Globus pallidus (tissue), 1 donor: ENCODE measurements at regions not wholly inside any gene's neighbourhood (a gene's known extent, or its start where the extent isn't known, plus 50 kb on each side); places are given as distances from the start of the nearest gene placed in this dataset.
"Not testable (repeated sequence)": the region's sequence is repeated elsewhere in the genome, so short reads cannot be mapped to it uniquely, and the experiment has no call there.

ENCODE experiments used
- DNase-seq: peaks from one replicate; pipeline ENCODE4 v3.0.0-alpha.2; 2015; ENCODE audit warnings: low spot score

- no peak for DNase-seq
Observed at GRCh38 chr5:136458481-136458880, 93.1 kb upstream of the TRPC7 start.

- DNase-seq = peak; percentile 26
Observed at GRCh38 chr5:136457390-136458013, 92.2 kb upstream of the TRPC7 start.

- no peak for DNase-seq
Observed at GRCh38 chr5:136455409-136455808, 90.1 kb upstream of the TRPC7 start.

- no peak for DNase-seq
Observed at GRCh38 chr5:136453986-136454758, 88.8 kb upstream of the TRPC7 start.

GRCh38 chr5:136453199-136453598 is 87.9 kb upstream of the TRPC7 start:
- no peak for DNase-seq

GRCh38 chr5:136447576-136447975 is 82.2 kb upstream of the TRPC7 start:
- DNase-seq = not testable (repeated sequence)

GRCh38 chr5:136446565-136446964 is 81.2 kb upstream of the TRPC7 start:
- no peak for DNase-seq

- not testable (repeated sequence) for DNase-seq
Observed at GRCh38 chr5:136444099-136444498, 78.8 kb upstream of the TRPC7 start.

GRCh38 chr5:136439367-136439766 is 74.0 kb upstream of the TRPC7 start:
- no peak for DNase-seq

- no peak for DNase-seq
Observed at GRCh38 chr5:136435946-136436543, 70.7 kb upstream of the TRPC7 start.

GRCh38 chr5:136434795-136435194 is 69.5 kb upstream of the TRPC7 start:
- DNase-seq = no peak

GRCh38 chr5:136432705-136433104 is 67.4 kb upstream of the TRPC7 start:
- DNase-seq = no peak

- DNase-seq = no peak
Observed at GRCh38 chr5:136430081-136430480, 64.7 kb upstream of the TRPC7 start.

GRCh38 chr5:136427426-136427825 is 62.1 kb upstream of the TRPC7 start:
- no peak for DNase-seq

GRCh38 chr5:136425921-136426320 is 60.6 kb upstream of the TRPC7 start:
- no peak for DNase-seq

GRCh38 chr5:136424835-136425584 is 59.7 kb upstream of the TRPC7 start:
- DNase-seq = peak; percentile 65

GRCh38 chr5:136423944-136424606 is 58.7 kb upstream of the TRPC7 start:
- no peak for DNase-seq

- DNase-seq = no peak
Observed at GRCh38 chr5:136420168-136420898, 55.0 kb upstream of the TRPC7 start.

GRCh38 chr5:136418301-136418700 is 53.0 kb upstream of the TRPC7 start:
- no peak for DNase-seq
